SK-N-MC (cell line): ENCODE measurements at regions not wholly inside any gene's neighbourhood (a gene's known extent, or its start where the extent isn't known, plus 50 kb on each side); places are given as distances from the start of the nearest gene placed in this dataset.

Source experiments
- EZH2 ChIP-seq: fragments of 200-600 bp; sonication (generic); IDR thresholded peaks from one replicate; pipeline ENCODE4 v1.6.1; 2017; ENCODE audit warnings: antibody characterized with exemption
- POLR2AphosphoS5 ChIP-seq: IDR thresholded peaks from 2 replicates; pipeline ENCODE4 v1.6.1; 2012; ENCODE audit warnings: mild to moderate bottlenecking, low read depth, low read length, borderline replicate concordance

GRCh38 chr11:8826901-8827560, 84.0 kb upstream of the AKIP1 start:
- TF ChIP-seq EZH2 (no peak), POLR2AphosphoS5 (no peak)
